ENCODE measurements at regions not wholly inside any gene's neighbourhood (a gene's known extent, or its start where the extent isn't known, plus 50 kb on each side); places are given as distances from the start of the nearest gene placed in this dataset.

- no peak overlapping the region for H3K27ac ChIP-seq (ENCODE audit: insufficient read depth, low read length, poor library complexity, severe bottlenecking)
- no peaks in the 10 kb centered on the region for H3K36me3 ChIP-seq (ENCODE audit: control insufficient read depth, insufficient read depth, low read length)
- no peaks in the 10 kb centered on the region for H3K9me3 ChIP-seq (ENCODE audit: control insufficient read depth in 2 of 2, low read length in 2 of 2)
- Mint-ChIP-seq H3K4me3 (no peak overlapping the region), H3K9me3 (peaks cover 0 to 10% (median 3%) of the 10 kb centered on the region in 7 donors), H3K36me3 (no peaks in the 10 kb centered on the region), H3K4me1 (no peaks in the 10 kb centered on the region), H3K27me3 (no peaks in the 10 kb centered on the region), H3K27ac (no peak overlapping the region)
- no peak for DNase-seq
- no peak overlapping the region for H3K4me3 ChIP-seq (ENCODE audit: low read depth, low read length)
- H3K4me1 ChIP-seq (ENCODE audit: control insufficient read depth, insufficient read depth, low read length, poor library complexity, severe bottlenecking): no peaks in the 10 kb centered on the region
- no peaks in the 10 kb centered on the region for H3K27me3 ChIP-seq (ENCODE audit: control insufficient read depth, insufficient read depth, low read length)
- no peak for ATAC-seq (ENCODE audit: low read depth in 2 of 2)
Measured at GRCh38 chr10:111458256-111458655, 381.4 kb downstream of the ADRA2A start.

DNA sequence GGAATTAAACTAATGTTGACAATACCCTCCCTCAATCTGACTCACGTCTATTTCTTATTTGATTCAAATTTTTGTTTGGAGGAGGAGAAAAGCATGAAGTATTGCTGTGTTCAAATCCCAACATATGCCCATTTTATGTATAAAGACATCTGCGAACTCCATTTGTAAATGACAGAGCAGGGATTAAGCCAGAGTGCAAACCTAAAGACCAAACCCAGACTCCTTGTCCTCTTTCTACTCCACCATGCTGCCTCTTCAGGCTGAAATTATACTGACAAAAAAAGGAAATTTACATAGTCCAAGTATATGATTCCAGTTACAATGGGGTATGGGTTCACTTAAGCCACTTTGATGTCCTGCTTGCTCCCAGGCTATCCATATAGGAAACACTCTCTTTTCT lies 383.1 kb downstream of the ADRA2A start:
- Histone ChIP-seq H3K27ac (ENCODE audit: insufficient read depth, low read length, poor library complexity, severe bottlenecking) (no peak overlapping the region), H3K9me3 (ENCODE audit: control insufficient read depth in 2 of 2, low read length in 2 of 2) (no peaks in the 10 kb centered on the region), H3K4me1 (ENCODE audit: control insufficient read depth, insufficient read depth, low read length, poor library complexity, severe bottlenecking) (no peaks in the 10 kb centered on the region), H3K36me3 (ENCODE audit: control insufficient read depth, insufficient read depth, low read length) (no peaks in the 10 kb centered on the region), H3K27me3 (ENCODE audit: control insufficient read depth, insufficient read depth, low read length) (no peaks in the 10 kb centered on the region), H3K4me3 (ENCODE audit: low read depth, low read length) (no peak overlapping the region)
- Mint-ChIP-seq H3K4me1 (no peaks in the 10 kb centered on the region), H3K27ac (no peak overlapping the region), H3K36me3 (no peaks in the 10 kb centered on the region), H3K27me3 (no peaks in the 10 kb centered on the region), H3K9me3 (peaks cover 0 to 8% (median 3%) of the 10 kb centered on the region in 7 donors), H3K4me3 (no peak overlapping the region)
- ATAC-seq (ENCODE audit: low read depth in 2 of 2): no peak
- no peak for DNase-seq

GRCh38 chr10:111472445-111472844 lies 395.6 kb downstream of the ADRA2A start:
- H3K9me3 Mint-ChIP-seq: peaks cover 0 to 3% (median 0%) of the 10 kb centered on the region in 7 donors
- no peak overlapping the region for H3K27ac Mint-ChIP-seq
- no peaks in the 10 kb centered on the region for H3K36me3 Mint-ChIP-seq
- no peaks in the 10 kb centered on the region for H3K27me3 Mint-ChIP-seq
- Histone ChIP-seq H3K27me3 (ENCODE audit: control insufficient read depth, insufficient read depth, low read length) (no peaks in the 10 kb centered on the region), H3K4me1 (ENCODE audit: control insufficient read depth, insufficient read depth, low read length, poor library complexity, severe bottlenecking) (no peaks in the 10 kb centered on the region), H3K36me3 (ENCODE audit: control insufficient read depth, insufficient read depth, low read length) (no peaks in the 10 kb centered on the region), H3K27ac (ENCODE audit: insufficient read depth, low read length, poor library complexity, severe bottlenecking) (no peak overlapping the region), H3K4me3 (ENCODE audit: low read depth, low read length) (no peak overlapping the region), H3K9me3 (ENCODE audit: control insufficient read depth in 2 of 2, low read length in 2 of 2) (no peaks in the 10 kb centered on the region)
- H3K4me3 Mint-ChIP-seq: no peak overlapping the region
- DNase-seq: no peak
- H3K4me1 Mint-ChIP-seq: no peaks in the 10 kb centered on the region
- ATAC-seq (ENCODE audit: low read depth in 2 of 2): no peak

GRCh38 chr10:111473361-111473760 lies 396.5 kb downstream of the ADRA2A start:
- no peaks in the 10 kb centered on the region for H3K36me3 ChIP-seq (ENCODE audit: control insufficient read depth, insufficient read depth, low read length)
- no peak overlapping the region for H3K27ac ChIP-seq (ENCODE audit: insufficient read depth, low read length, poor library complexity, severe bottlenecking)
- H3K9me3 Mint-ChIP-seq: peaks cover 0 to 2% (median 0%) of the 10 kb centered on the region in 7 donors
- no peak overlapping the region for H3K4me3 ChIP-seq (ENCODE audit: low read depth, low read length)
- ATAC-seq (ENCODE audit: low read depth in 2 of 2): no peak
- no peaks in the 10 kb centered on the region for H3K4me1 ChIP-seq (ENCODE audit: control insufficient read depth, insufficient read depth, low read length, poor library complexity, severe bottlenecking)
- H3K4me3 Mint-ChIP-seq: no peak overlapping the region
- no peaks in the 10 kb centered on the region for H3K36me3 Mint-ChIP-seq
- H3K27ac Mint-ChIP-seq: no peak overlapping the region
- H3K9me3 ChIP-seq (ENCODE audit: control insufficient read depth in 2 of 2, low read length in 2 of 2): no peaks in the 10 kb centered on the region
- no peaks in the 10 kb centered on the region for H3K4me1 Mint-ChIP-seq
- H3K27me3 ChIP-seq (ENCODE audit: control insufficient read depth, insufficient read depth, low read length): no peaks in the 10 kb centered on the region
- no peaks in the 10 kb centered on the region for H3K27me3 Mint-ChIP-seq
- DNase-seq: no peak

DNA sequence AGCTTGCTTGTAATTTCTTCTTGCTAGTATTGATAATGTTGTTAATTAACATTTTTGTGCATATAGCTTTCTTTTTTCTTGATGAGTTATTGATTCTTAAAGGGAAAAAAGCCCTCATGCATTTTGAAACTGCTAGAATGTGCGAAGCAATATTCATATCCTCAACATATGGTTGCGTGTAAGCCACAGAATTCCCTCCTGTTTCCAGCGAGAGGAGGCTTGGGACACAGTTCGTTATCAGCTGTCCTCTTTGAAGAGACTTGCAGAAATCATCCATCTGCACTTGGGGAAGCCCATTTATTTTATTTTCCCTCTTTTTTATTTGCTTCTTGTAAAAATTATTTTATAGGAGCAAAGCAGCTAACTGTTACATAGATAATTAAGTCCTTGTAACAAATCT lies 398.0 kb downstream of the ADRA2A start:
- no peaks in the 10 kb centered on the region for H3K9me3 ChIP-seq (ENCODE audit: control insufficient read depth in 2 of 2, low read length in 2 of 2)
- Mint-ChIP-seq H3K9me3 (peaks cover 0 to 2% (median 0%) of the 10 kb centered on the region in 7 donors), H3K27me3 (no peaks in the 10 kb centered on the region), H3K4me1 (no peaks in the 10 kb centered on the region), H3K4me3 (no peak overlapping the region), H3K36me3 (no peaks in the 10 kb centered on the region), H3K27ac (no peak overlapping the region)
- no peak for ATAC-seq (ENCODE audit: low read depth in 2 of 2)
- no peaks in the 10 kb centered on the region for H3K4me1 ChIP-seq (ENCODE audit: control insufficient read depth, insufficient read depth, low read length, poor library complexity, severe bottlenecking)
- H3K27me3 ChIP-seq (ENCODE audit: control insufficient read depth, insufficient read depth, low read length): no peaks in the 10 kb centered on the region
- H3K27ac ChIP-seq (ENCODE audit: insufficient read depth, low read length, poor library complexity, severe bottlenecking): no peak overlapping the region
- no peaks in the 10 kb centered on the region for H3K36me3 ChIP-seq (ENCODE audit: control insufficient read depth, insufficient read depth, low read length)
- DNase-seq: no peak
- no peak overlapping the region for H3K4me3 ChIP-seq (ENCODE audit: low read depth, low read length)

DNA sequence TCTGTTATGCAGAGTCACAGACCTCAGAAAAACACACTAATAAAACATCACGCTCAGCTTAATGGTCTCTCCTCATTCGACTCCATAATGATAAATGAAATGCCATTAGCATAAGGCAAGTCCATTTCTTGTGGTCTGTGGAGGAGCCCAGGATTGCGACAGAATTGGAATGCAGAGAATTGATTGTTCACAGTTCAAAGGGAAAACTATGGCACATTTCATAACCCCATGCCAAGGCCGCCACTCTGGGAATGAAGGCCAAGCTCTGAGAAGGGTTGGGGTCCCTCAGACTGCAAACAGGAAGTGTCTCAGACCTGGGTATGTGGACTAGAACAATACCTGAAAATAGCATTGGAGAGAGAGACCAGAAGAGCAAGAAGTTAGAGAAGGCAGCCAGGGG lies 398.9 kb downstream of the ADRA2A start:
- Histone ChIP-seq H3K4me1 (ENCODE audit: control insufficient read depth, insufficient read depth, low read length, poor library complexity, severe bottlenecking) (no peaks in the 10 kb centered on the region), H3K9me3 (ENCODE audit: control insufficient read depth in 2 of 2, low read length in 2 of 2) (no peaks in the 10 kb centered on the region), H3K36me3 (ENCODE audit: control insufficient read depth, insufficient read depth, low read length) (no peaks in the 10 kb centered on the region), H3K4me3 (ENCODE audit: low read depth, low read length) (no peak overlapping the region), H3K27ac (ENCODE audit: insufficient read depth, low read length, poor library complexity, severe bottlenecking) (no peak overlapping the region), H3K27me3 (ENCODE audit: control insufficient read depth, insufficient read depth, low read length) (no peaks in the 10 kb centered on the region)
- Mint-ChIP-seq H3K36me3 (no peaks in the 10 kb centered on the region), H3K27ac (no peak overlapping the region), H3K4me1 (no peaks in the 10 kb centered on the region), H3K9me3 (no peaks in the 10 kb centered on the region), H3K27me3 (no peaks in the 10 kb centered on the region), H3K4me3 (no peak overlapping the region)
- ATAC-seq (ENCODE audit: low read depth in 2 of 2) (no peak), DNase-seq (no peak)

DNA sequence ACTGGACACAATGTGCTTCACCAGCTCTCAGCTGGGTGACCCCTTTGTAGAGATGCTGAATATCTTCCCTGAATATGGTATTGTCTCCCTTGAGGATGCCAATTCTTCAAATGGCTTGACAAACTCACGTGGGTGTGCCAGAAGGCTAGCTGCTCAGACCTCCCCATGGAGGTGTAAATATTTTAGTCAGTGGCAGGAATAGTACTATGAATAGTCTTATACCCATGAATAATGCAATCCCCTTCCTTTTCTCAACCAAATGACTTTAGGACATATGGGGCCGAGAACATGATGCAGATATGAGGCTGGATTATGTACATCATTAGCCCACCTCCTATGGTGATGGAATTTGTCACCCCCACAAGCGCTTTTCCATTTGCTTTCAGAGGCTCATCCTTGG lies 401.8 kb downstream of the ADRA2A start:
- Histone ChIP-seq H3K4me1 (ENCODE audit: control insufficient read depth, insufficient read depth, low read length, poor library complexity, severe bottlenecking) (no peaks in the 10 kb centered on the region), H3K36me3 (ENCODE audit: control insufficient read depth, insufficient read depth, low read length) (no peaks in the 10 kb centered on the region)
- no peak for DNase-seq

DNA sequence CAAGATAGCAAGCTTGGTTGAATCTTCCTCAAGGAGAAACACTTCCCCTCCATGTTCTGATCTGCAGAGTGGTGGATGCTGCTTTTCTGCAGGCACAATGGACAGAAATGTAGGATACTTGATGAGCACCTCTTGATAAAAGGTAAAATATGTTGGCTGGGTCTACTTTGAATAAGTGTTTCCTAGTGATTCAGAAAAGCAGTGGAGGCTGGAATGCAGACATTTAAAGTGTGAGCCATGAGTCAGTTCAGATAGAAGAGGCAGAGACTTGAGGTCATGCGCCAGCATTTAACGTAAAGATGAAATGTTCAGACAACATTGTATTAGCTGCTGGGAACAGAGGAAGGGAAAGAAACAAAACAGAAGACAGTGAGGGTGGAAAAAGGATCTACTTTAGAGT lies 403.1 kb downstream of the ADRA2A start:
- no peaks in the 10 kb centered on the region for H3K9me3 ChIP-seq (ENCODE audit: control insufficient read depth in 2 of 2, low read length in 2 of 2)
- no peak for DNase-seq
- H3K36me3 Mint-ChIP-seq: no peaks in the 10 kb centered on the region
- H3K27me3 ChIP-seq (ENCODE audit: control insufficient read depth, insufficient read depth, low read length): no peaks in the 10 kb centered on the region
- no peak for ATAC-seq (ENCODE audit: low read depth in 2 of 2)
- H3K4me1 ChIP-seq (ENCODE audit: control insufficient read depth, insufficient read depth, low read length, poor library complexity, severe bottlenecking): no peaks in the 10 kb centered on the region
- no peak overlapping the region for H3K4me3 ChIP-seq (ENCODE audit: low read depth, low read length)
- no peak overlapping the region for H3K27ac ChIP-seq (ENCODE audit: insufficient read depth, low read length, poor library complexity, severe bottlenecking)
- no peaks in the 10 kb centered on the region for H3K4me1 Mint-ChIP-seq
- no peaks in the 10 kb centered on the region for H3K36me3 ChIP-seq (ENCODE audit: control insufficient read depth, insufficient read depth, low read length)
- no peak overlapping the region for H3K4me3 Mint-ChIP-seq
- no peaks in the 10 kb centered on the region for H3K27me3 Mint-ChIP-seq
- peak overlapping the region in 1 of 3 donors; percentile 11 for H3K27ac Mint-ChIP-seq
- H3K9me3 Mint-ChIP-seq: peaks cover 0 to 2% (median 0%) of the 10 kb centered on the region in 7 donors

More for the DNA sequence above, 401.8 kb downstream of the ADRA2A start:
- Histone ChIP-seq H3K27me3 (ENCODE audit: control insufficient read depth, insufficient read depth, low read length) (no peaks in the 10 kb centered on the region), H3K9me3 (ENCODE audit: control insufficient read depth in 2 of 2, low read length in 2 of 2) (no peaks in the 10 kb centered on the region), H3K27ac (ENCODE audit: insufficient read depth, low read length, poor library complexity, severe bottlenecking) (no peak overlapping the region), H3K4me3 (ENCODE audit: low read depth, low read length) (no peak overlapping the region)
- Mint-ChIP-seq H3K4me3 (no peak overlapping the region), H3K4me1 (no peaks in the 10 kb centered on the region), H3K9me3 (no peaks in the 10 kb centered on the region), H3K36me3 (no peaks in the 10 kb centered on the region), H3K27me3 (no peaks in the 10 kb centered on the region), H3K27ac (no peak overlapping the region)
- no peak for ATAC-seq (ENCODE audit: low read depth in 2 of 2)
